ENCODE measurements at regions not wholly inside any gene's neighbourhood (a gene's known extent, or its start where the extent isn't known, plus 50 kb on each side); places are given as distances from the start of the nearest gene placed in this dataset.

DNA sequence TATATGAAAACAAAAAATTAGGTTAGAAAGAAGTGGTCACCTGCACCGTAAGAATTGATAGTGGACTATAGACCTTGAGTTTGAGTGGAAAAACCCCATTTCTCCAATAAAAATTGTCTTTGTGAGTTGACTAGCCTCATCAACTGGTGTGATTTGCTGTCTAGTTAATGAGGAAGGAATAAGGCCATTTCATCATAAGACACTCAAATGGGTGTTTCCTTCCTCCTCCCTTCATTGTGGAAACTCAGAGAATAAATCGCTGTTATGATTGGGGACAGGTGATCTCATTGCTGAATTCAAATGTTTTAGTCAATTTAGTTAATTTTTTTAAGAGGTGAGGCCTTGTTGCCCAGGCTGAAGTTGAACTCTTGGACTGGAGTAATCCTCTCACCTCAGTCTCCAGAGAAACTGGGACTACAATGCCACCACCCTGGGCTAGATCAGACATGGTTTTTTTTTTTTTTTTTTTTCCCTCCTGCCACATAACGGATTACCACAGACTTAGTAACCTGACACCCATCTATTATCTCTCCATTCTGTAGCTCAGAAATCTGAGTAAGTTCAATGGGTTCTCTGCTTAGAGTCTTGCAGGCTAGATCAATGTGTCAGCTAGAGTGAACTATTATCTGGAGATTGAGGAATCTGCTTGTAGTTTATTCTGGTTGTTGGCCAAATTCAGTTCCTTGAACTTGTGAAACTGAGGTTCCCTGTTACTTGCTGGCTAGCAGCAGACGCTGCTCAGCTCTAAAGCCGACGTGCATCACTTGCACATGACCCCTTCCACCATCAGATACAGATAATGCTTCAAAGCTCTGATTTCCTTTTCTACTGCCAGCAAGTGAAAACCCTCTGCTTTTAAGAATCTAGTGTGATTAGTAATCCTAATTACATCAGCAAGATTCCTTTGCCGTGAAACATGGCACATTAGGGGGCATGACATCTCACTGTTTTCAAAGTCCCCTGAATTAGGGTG lies 663.8 kb upstream of the CDH9 start:
- no peak overlapping the region for H3K4me3 ChIP-seq (replicated peaks in 1 of 3; ENCODE audit: insufficient read depth in 1 of 3, low read depth in 1 of 3, low read length in 3 of 3)
- TF ChIP-seq, protein P1, sequence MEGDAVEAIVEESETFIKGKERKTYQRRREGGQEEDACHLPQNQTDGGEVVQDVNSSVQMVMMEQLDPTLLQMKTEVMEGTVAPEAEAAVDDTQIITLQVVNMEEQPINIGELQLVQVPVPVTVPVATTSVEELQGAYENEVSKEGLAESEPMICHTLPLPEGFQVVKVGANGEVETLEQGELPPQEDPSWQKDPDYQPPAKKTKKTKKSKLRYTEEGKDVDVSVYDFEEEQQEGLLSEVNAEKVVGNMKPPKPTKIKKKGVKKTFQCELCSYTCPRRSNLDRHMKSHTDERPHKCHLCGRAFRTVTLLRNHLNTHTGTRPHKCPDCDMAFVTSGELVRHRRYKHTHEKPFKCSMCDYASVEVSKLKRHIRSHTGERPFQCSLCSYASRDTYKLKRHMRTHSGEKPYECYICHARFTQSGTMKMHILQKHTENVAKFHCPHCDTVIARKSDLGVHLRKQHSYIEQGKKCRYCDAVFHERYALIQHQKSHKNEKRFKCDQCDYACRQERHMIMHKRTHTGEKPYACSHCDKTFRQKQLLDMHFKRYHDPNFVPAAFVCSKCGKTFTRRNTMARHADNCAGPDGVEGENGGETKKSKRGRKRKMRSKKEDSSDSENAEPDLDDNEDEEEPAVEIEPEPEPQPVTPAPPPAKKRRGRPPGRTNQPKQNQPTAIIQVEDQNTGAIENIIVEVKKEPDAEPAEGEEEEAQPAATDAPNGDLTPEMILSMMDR (IDR thresholded peaks at IDR 0.05; ENCODE audit: extremely low read depth in 1 of 2, insufficient read depth in 1 of 2, low read depth in 1 of 2, low read length in 2 of 2), result no peak
- no peak for TF ChIP-seq JUN (IDR thresholded peaks at IDR 0.05; ENCODE audit: borderline replicate concordance, insufficient read depth, insufficient read length, low read depth)
- TF ChIP-seq POLR2AphosphoS5 (IDR thresholded peaks at IDR 0.05; ENCODE audit: insufficient read depth, low read depth, low read length), result no peak
- no peak for TF ChIP-seq MYC (IDR thresholded peaks at IDR 0.05; ENCODE audit: low read depth, low read length)
- no peak for TF ChIP-seq GATA2 (IDR thresholded peaks at IDR 0.05; ENCODE audit: insufficient read depth, insufficient read length, low read depth, low read length)
- no peak for TF ChIP-seq EZH2 (IDR thresholded peaks at IDR 0.05; ENCODE audit: borderline replicate concordance, low read depth, low read length, severe bottlenecking)
- TF ChIP-seq FOS (IDR thresholded peaks at IDR 0.05; ENCODE audit: borderline replicate concordance, insufficient read depth, low read length), result no peak
- TF ChIP-seq POLR2A (IDR thresholded peaks at IDR 0.05; ENCODE audit: low read depth, low read length), result no peak
- TF ChIP-seq MAX (IDR thresholded peaks at IDR 0.05; ENCODE audit: insufficient read depth, insufficient read length), result no peak
- no peaks in the 10 kb centered on the region for H4K20me1 ChIP-seq (replicated peaks; ENCODE audit: control insufficient read depth, extremely low read depth, insufficient read depth, low read length)
- ChIA-PET CTCF (no interaction called here), POLR2A (no interaction called here)
- H2AFZ ChIP-seq (ENCODE audit: low read depth, low read length), result no peak overlapping the region
- no peak overlapping the region for H3K9ac ChIP-seq (replicated peaks; ENCODE audit: extremely low read depth, insufficient read depth, low read length)
- dilution Hi-C loops (cut with MboI; ENCODE audit: extremely low pct_ligation_motif_present, low sequenced_read_pairs) (no loop called here), intact Hi-C loops (cut with micrococcal nuclease) (no loop called here)
- H3K9me3 ChIP-seq (replicated peaks; ENCODE audit: control insufficient read depth, insufficient read depth, low read length), result no peaks in the 10 kb centered on the region
- no peak overlapping the region for H3K4me2 ChIP-seq (ENCODE audit: insufficient read depth, low read length)
- FAIRE-seq, result no peak
- H3K9me1 ChIP-seq (replicated peaks; ENCODE audit: control insufficient read depth, extremely low read depth, insufficient read depth, low read length), result no peaks in the 10 kb centered on the region
- no peaks in the 10 kb centered on the region for H3K27me3 ChIP-seq (ENCODE audit: control insufficient read depth in 2 of 2, insufficient read depth in 2 of 2, low read length in 2 of 2)
- H3K27ac ChIP-seq (ENCODE audit: insufficient read depth, low read depth, low read length), result no peak overlapping the region
- no peaks in the 10 kb centered on the region for H3K79me2 ChIP-seq (ENCODE audit: control insufficient read depth, insufficient read depth, low read length)
- H3K36me3 ChIP-seq (ENCODE audit: control insufficient read depth in 2 of 2, extremely low read depth in 1 of 2, insufficient read depth in 2 of 2, low read length in 2 of 2), result no peaks in the 10 kb centered on the region
- BruUV-seq (replicated peaks), result no TSS peak
- no peak for DNase-seq (ENCODE audit: low read depth, low spot score)
- H3K4me1 ChIP-seq (ENCODE audit: control insufficient read depth, extremely low read depth, insufficient read depth, low read length), result no peaks in the 10 kb centered on the region

Measured in endothelial cell of umbilical vein (primary cell).